ENCODE measurements at regions not wholly inside any gene's neighbourhood (a gene's known extent, or its start where the extent isn't known, plus 50 kb on each side); places are given as distances from the start of the nearest gene placed in this dataset.
"Not testable (repeated sequence)": the region's sequence is repeated elsewhere in the genome, so short reads cannot be mapped to it uniquely, and the experiment has no call there.

- not testable (repeated sequence) for DNase-seq
Observed at GRCh38 chr2:240243049-240243448, 102.6 kb upstream of the OTOS start.

DNA sequence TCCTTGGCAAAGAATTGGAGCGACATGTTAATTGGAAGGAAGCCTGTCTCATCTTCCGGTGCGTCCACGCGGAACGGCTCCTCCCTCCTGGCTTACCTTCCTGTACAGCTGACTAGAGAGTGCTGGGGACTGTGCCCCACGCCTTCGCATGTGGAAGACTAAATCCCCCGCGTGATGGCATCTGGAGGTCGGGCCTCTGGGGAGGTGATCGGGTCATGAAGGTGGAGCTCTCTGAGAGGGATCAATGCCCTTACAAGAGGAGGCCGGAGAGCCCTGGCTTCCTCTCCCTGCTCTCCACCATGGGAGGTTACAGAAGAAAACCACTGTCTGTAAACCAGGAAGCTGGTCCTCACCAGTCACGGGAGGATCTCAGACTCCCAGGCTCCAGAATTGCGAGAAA lies 104.1 kb upstream of the OTOS start:
- DNase-seq: no peak

GRCh38 chr2:240245184-240245583 lies 104.7 kb upstream of the OTOS start:
- no peak for DNase-seq

- no peak for DNase-seq
Observed at GRCh38 chr2:240245706-240246105, 105.2 kb upstream of the OTOS start.

- DNase-seq: no peak
Observed at GRCh38 chr2:240246173-240246820, 105.8 kb upstream of the OTOS start.

GRCh38 chr2:240247241-240247867 lies 106.9 kb upstream of the OTOS start:
- DNase-seq: no peak

GRCh38 chr2:240247868-240248720 lies 107.6 kb upstream of the OTOS start:
- no peak for DNase-seq

- no peak for DNase-seq
Observed at GRCh38 chr2:240248721-240249422, 108.4 kb upstream of the OTOS start.

GRCh38 chr2:240249423-240250149 lies 109.1 kb upstream of the OTOS start:
- DNase-seq: no peak

GRCh38 chr2:240250150-240250984 lies 109.9 kb upstream of the OTOS start:
- no peak for DNase-seq

DNA sequence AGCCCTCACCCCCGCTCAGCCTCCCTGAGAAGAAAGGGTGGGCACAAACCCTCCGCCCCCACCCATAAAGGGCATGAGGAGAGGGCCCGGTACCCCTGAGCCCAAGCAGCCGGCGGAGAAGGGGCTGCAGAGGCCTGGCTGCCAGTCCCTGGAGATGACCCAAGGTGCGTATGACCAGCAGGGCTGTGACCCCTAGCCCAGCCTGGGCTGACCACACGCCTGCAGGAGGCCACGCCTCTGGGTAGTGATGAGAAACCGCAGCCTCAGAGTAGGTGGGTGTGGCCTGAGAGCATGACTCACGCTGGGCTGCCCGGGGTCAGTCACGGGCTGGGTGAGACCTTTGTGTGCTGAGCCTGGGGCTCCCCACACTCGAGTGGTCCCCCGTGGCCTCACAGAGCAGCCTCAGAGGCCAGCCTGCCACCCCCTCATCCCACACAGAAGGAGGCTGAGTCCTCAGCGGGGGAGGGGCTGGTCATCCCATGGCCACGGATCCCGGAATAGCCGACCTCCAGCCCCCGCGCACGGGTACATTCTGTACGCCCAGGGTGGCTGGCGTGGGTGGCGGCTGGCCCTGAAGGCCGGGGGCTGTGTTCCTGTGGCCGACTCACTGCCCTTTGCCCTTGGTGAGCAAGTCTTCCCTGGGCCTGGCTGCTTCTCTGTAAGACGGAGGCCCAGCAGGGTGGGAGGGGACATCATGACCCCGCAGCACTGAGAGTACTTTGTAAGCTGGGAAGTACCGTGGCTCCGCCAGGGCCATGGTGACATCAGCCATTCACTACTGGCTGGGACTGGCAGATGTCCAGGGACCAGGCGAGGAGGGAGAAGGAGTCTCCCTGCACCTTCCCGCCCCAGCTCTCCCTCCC lies 110.8 kb upstream of the OTOS start:
- DNase-seq: no peak

- no peak for DNase-seq
Observed at GRCh38 chr2:240251848-240252190, 111.4 kb upstream of the OTOS start.

DNA sequence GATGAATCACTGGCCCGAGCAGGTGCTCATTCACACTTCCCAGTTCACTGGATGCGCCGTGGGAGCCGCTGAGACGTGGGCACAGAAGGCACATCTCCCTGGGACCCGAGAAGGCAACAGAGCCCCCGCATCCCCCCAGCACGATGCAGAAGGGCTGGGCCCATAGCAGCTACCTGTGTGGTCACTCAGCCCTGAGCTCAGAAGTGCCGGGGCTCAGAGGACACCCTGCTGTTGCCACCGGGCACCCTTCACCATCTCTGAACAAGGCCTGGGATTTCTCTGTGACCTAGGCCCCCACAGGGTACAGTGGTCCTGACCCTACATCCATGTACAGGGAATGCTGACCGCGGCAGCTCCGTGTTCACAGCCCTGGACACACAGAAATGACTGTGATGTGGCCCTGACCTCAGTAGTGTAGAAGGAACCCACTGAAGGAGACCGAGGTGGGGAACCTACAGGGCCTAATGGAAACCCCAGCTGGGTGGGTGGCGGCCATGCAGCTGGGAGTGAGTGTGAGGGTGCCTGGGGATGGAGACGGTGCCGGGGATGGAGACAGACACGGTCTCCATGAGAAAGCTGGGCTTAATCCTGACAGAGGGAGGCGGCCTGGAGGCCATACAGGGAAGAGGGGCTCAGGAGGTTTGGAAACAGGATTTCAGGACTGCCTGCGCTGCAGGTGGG lies 111.9 kb upstream of the OTOS start:
- DNase-seq: no peak

GRCh38 chr2:240252872-240253511 lies 112.5 kb upstream of the OTOS start:
- no peak for DNase-seq

DNA sequence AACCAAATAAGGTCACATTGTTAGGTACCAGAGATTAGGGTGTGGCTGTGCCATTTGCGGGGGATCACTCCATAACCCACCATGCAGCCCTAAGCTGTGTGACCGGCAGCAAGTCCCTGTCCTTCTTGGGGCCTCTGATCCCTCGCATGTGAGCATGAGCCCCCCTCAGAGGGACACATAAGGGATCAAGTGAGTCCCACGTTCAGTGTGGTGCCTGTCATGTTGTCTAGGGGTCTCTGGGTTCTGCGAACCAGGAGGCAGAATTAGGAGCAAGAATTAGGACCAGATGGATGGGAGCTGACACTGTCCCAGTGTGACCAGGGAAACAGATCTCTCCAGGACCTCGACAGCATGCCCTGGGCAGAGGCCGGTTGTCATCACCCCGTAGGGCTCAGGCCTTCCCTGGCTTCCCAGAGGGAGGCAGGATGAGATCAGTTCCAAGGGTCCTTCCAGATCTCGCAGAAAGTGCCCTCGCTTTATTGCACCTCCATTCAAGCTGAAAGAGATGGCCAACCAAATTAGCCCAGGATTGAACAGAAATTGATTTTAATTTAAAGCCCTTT lies 113.2 kb upstream of the OTOS start:
- DNase-seq: no peak

DNA sequence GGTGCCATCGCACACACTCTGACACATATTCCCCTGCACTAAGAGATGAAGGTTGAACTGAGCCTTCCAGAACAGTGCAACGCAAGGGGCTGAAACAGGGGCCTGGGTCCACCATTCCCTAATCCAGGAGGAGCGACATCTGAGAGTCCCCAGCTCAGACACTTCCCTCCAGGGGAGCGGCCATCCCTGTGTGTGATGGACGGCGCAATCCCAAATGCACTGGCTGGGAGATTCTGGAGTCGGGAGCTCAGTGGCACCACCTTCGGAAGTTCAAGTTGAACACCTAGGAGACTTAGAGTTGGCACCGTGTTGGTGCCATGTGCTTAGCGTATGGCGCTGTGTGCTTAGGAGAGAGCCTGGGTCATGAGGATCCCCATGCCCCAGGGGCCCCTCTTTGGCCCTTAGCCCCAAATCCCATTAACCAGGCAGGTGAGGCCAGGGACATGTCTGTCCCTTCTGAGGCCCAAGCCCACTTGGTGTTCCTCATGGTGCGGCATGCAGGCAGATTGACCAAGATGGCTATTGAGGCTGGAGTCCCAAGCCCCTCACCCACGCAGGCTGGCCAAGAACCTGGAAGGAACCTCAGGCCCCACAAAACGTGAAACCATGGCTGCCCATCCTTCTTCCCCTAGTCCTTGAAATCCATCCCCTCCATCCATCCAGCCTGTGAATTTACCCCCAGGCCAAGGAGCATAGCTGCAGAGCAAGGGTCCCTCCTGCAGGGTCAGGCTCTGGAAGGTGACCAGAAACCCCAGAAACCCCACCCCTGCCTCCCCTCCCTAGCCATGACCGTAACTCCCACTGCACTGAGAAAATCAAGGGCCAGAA lies 114.1 kb upstream of the OTOS start:
- no peak for DNase-seq

DNA sequence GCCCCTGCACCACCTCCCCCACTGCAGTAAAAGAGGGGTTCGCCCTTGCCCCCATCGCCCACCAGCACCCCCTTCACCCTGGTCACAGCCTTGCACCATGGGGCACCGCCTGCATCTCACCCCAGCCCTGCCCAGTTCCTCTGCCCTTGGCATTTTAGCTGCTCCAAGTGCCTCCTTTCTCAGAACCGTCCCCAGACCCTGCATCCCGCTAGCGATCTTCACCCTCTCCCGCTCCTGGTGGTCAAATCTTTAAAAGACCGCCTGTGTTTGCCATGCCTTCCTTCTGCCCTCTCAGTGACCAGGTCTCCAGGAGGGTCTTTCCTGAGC lies 114.7 kb upstream of the OTOS start:
- DNase-seq: no peak
